ENCODE measurements at regions not wholly inside any gene's neighbourhood (a gene's known extent, or its start where the extent isn't known, plus 50 kb on each side); places are given as distances from the start of the nearest gene placed in this dataset.
"Not testable (repeated sequence)": the region's sequence is repeated elsewhere in the genome, so short reads cannot be mapped to it uniquely, and the experiment has no call there.

DNA sequence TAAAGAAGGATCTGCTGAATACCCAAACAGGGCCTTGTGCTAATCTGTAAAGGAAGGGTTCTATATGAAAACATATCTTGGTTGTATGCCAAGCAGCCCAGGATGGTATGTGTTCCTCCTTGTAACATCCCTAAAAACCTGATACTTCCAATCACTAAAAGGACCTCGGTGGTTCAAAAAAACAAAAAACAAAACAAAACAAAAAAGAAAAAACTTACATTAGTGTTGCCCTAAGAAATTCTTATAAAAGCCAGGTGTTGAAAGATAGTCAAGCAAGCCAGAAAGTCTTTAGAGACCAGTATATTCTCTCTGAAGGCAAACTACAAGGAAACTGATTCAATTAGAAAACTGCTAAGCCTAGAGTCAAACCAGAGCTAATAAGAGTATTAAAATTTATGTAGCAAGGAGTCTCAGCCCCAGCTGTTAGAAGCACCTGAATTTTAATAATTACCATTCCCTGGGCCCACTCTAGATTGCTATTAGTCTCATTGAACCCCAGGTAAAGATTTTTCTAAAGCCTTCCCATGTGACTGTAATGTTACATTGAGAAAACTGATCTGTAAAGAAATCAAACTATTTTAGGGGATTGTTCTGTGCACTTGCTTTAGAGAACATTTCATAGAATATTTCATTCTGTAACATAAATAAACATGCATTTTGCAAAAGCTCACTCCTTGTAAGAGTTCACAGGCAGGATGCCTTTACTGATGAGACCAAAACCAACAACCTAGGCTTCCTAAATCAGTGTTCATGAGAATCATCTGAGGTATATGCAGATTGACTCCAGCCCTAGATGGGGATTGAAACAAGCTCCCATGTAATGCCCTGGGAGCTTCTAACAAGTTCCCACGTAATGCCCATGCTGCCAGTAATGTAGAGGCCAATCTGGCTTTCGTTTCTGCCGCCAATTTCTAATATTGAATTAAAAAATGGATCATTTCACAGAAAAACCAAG, 95.2 kb upstream of the BTN3A2 start:
- Mint-ChIP-seq H3K36me3 (no peaks in the 10 kb centered on the region), H3K27me3 (no peaks in the 10 kb centered on the region), H3K27ac (no peak overlapping the region), H3K9me3 (no peaks in the 10 kb centered on the region), H3K4me3 (no peak overlapping the region), H3K4me1 (peaks cover 6% of the 10 kb centered on the region)

DNA sequence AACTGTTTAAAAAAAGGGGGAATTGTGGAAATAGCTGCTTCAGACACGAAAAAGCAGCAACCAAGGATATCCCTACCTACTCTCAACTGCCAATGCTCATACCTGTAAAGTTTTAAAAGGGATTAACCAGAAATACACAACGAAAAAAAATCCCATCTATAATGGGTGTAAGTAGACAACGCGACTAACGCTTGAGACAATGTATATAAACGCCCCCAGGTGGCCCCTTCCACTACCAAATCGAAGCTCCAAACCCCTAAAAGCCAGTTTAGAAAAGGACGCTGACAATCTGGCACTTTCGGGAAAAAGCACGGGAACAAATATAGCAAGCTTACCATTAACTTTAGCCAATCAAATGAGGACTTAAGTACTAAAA, 94.5 kb upstream of the BTN3A2 start:
- Mint-ChIP-seq H3K27me3 (no peaks in the 10 kb centered on the region), H3K36me3 (no peaks in the 10 kb centered on the region), H3K4me3 (no peak overlapping the region), H3K27ac (no peak overlapping the region), H3K9me3 (no peaks in the 10 kb centered on the region), H3K4me1 (peaks cover 6% of the 10 kb centered on the region)

DNA sequence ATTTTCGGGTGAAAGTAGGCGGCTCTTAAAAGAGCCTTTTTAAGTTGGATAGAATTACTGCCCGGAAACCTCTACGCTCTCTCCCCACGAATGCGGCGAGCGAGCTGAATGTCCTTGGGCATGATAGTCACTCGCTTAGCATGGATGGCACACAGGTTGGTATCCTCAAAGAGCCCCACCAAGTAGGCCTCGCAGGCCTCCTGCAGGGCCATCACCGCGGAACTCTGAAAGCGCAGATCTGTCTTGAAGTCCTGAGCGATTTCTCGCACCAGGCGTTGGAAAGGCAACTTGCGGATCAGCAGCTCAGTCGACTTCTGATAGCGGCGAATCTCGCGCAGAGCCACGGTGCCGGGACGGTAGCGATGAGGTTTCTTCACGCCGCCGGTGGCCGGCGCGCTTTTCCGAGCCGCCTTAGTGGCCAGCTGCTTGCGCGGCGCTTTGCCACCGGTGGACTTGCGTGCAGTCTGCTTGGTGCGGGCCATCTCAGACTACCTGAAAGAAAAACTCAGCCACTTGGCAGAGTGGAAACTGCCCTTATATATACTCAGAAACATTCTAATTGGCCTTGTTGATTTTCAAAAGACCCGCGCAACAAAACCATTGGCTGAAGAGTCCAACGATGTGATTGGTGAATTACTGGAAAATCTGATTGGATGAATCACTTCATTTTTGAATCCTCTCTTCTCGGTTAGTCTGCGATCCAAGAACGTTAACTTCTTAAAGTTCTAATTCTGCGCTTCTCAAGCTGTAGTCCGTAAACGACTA, 93.9 kb upstream of the BTN3A2 start:
- Mint-ChIP-seq H3K27ac (peak overlapping the region; percentile 85), H3K4me1 (peaks cover 6% of the 10 kb centered on the region), H3K9me3 (no peaks in the 10 kb centered on the region), H3K4me3 (no peak overlapping the region), H3K27me3 (no peaks in the 10 kb centered on the region), H3K36me3 (no peaks in the 10 kb centered on the region)

DNA sequence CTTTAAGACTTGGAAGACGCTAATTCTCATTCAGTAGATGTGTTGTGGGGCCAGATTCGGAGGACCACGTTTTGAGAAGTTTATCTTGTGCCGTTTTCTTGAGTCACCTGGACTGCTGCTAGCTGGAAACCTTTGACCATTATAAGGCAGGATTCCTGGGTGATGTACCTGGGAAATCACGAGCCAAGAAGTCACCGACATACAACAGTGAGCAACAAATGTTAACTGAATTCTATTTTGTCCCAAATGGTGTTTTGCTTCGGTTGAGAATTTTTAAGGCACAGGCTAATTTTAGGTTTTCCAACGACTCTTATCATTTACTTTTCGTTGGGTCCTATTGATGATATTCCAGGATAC, 93.4 kb upstream of the BTN3A2 start:
- Mint-ChIP-seq H3K4me1 (peaks cover 6% of the 10 kb centered on the region), H3K9me3 (no peaks in the 10 kb centered on the region), H3K4me3 (no peak overlapping the region), H3K27me3 (no peaks in the 10 kb centered on the region), H3K36me3 (no peaks in the 10 kb centered on the region), H3K27ac (peak overlapping the region; percentile 85)

DNA sequence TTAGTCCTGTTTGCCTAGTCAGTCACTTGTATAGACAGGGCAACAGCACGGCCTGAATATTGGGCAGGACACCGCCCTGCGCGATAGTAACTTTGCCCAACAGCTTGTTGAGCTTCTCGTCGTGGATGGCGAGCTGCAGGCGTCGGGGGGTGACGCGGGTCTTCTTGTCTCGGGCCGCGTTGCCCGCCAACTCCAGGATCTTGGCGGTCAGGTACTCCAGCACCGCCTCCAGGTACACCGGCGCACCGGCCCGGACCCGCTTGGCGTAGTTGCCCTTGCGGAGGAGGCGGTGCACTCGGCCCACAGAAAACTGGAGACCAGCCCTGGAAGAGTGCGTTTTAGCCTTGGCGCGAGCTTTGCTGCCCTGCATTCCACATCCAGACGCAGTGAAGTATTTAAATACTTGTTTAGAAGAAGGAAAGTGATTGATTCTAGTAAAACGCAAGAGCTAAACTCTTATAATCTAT, 92.8 kb upstream of the BTN3A2 start:
- Mint-ChIP-seq H3K27me3 (no peaks in the 10 kb centered on the region), H3K4me3 (no peak overlapping the region)

DNA sequence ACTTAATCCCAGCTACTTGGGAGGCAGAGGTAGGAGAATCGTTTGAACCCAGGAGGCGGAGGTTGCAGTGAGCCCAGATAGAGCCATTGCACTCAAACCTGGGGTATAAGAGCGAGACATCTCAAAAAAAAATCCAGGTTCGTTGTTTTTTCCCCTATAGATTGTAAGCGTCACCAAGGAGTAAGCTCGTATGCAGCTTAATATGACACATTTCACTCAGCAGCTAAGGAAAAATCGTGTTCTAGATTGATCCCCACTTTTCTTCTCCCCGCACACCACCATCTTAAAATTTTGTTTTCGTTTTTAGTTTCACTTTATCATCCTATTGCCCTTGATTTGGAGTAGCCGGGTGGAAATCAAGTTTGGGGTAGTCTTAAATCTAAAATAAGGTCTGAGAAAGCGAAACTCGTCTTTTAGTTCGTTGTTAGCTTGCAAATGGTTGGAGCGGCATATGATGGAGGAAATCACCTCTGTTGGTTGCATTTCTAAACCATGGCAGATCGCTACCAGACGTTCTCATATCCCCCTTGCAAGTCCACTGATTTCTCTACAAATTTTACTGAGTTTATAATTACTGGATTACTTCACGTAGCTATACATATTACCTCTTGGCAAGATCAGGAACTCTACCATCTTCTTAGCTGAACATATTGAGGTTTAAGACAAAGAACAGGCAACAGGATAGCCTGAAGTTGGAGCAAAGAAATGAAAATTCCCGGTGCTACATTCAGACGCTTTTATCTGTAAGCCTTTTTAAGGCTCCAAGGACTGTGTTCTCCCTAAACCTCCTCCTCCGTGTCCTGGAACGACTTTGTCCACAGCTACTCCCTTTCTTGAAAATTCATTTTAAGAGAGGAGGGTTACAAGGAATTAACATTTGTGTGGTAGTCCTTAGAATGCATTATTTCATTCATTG, 91.1 kb upstream of the BTN3A2 start:
- Mint-ChIP-seq H3K4me3 (no peak overlapping the region), H3K27ac (no peak overlapping the region), H3K27me3 (no peaks in the 10 kb centered on the region), H3K4me1 (peaks cover 6% of the 10 kb centered on the region), H3K36me3 (no peaks in the 10 kb centered on the region), H3K9me3 (no peaks in the 10 kb centered on the region)

More for the DNA sequence above, 92.8 kb upstream of the BTN3A2 start:
- peaks cover 6% of the 10 kb centered on the region for H3K4me1 Mint-ChIP-seq
- no peaks in the 10 kb centered on the region for H3K9me3 Mint-ChIP-seq
- H3K27ac Mint-ChIP-seq = peak overlapping the region; percentile 30
- no peaks in the 10 kb centered on the region for H3K36me3 Mint-ChIP-seq

DNA sequence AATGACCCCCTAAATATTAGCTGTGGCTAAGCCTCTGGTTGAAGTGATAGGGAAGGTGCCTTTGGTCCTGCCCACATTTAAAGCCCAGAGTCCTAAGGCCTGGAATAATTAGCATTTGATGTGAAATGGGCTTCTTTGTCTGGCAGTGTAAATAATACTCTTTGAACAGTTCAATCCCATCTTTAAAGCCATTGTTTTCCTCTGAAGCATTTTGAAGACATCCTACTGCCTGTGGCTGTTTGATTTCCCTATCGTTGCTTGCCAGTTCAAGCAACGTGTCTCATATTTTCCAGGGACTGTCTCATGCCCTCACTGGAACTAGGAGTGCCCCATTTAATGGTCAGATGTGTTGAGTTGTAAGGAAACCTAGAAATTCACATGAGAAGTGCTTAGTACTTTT, 89.3 kb upstream of the BTN3A2 start:
- Mint-ChIP-seq H3K9me3 (no peaks in the 10 kb centered on the region), H3K4me3 (no peak overlapping the region), H3K27ac (no peak overlapping the region), H3K4me1 (peaks cover 1% of the 10 kb centered on the region), H3K36me3 (no peaks in the 10 kb centered on the region), H3K27me3 (no peaks in the 10 kb centered on the region)

DNA sequence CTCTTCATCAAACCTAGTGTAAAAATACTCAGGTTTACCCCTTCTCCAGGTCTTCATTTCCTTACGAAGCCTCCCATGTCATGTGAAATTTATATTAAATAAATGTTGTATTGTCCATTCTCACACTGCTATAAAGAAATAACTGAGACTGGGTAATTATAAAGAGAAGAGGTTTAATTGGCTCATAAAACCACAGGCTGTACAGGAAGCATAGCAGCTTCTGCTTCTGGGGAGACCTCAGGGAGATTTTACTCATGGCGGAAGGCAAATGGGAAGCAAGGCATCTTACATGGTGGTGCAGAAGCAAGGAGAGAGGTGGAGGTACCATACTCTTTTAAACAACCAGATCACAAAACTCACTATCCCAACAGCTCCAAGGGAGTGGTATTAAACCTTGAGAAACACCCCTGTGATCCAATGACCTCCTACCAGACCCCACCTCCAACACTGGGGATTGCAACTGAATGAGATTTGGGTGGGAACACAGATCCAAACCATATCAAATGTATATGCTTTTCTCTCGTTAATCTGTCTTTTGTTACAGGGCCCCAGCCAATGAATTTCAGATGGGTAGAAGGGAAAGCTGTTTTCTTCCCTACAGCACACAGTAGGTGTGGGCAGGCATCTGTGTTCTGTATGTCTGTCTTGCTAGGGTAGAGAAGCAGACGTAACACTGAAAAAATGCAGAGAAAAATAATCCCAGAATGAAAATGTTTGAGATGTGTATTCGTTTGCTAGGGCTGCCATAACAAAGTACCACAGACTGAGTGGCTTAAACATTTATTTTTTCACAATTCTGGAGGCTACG, 88.0 kb upstream of the BTN3A2 start:
- Mint-ChIP-seq H3K36me3 (peaks cover 2% of the 10 kb centered on the region), H3K4me1 (peaks cover 3% of the 10 kb centered on the region), H3K27me3 (no peaks in the 10 kb centered on the region), H3K9me3 (no peaks in the 10 kb centered on the region), H3K27ac (no peak overlapping the region), H3K4me3 (no peak overlapping the region)

DNA sequence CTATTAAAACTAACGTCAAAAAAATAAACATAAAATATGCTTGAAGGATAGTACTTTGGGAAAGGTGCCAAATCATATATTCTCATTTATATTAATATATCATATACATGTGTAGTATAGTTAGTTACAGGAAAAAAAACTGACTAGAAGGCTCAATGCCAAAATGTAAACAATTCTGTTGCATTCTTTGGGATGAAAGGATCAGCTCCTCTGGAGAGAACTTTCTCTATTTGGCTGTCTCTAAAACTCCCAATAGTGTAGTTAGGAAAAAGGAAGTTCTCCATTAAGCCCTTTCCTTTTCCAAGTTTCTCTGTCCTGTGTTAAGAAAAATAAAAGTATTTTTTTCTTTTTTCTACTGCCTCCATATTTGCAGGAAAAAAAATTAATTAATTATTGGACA, 86.5 kb upstream of the BTN3A2 start:
- H3K9me3 Mint-ChIP-seq = no peaks in the 10 kb centered on the region
- H3K27me3 Mint-ChIP-seq = no peaks in the 10 kb centered on the region
- H3K4me3 Mint-ChIP-seq = no peak overlapping the region
- H3K36me3 Mint-ChIP-seq = peaks cover 4% of the 10 kb centered on the region
- no peak overlapping the region for H3K27ac Mint-ChIP-seq
- peaks cover 16% of the 10 kb centered on the region for H3K4me1 Mint-ChIP-seq

DNA sequence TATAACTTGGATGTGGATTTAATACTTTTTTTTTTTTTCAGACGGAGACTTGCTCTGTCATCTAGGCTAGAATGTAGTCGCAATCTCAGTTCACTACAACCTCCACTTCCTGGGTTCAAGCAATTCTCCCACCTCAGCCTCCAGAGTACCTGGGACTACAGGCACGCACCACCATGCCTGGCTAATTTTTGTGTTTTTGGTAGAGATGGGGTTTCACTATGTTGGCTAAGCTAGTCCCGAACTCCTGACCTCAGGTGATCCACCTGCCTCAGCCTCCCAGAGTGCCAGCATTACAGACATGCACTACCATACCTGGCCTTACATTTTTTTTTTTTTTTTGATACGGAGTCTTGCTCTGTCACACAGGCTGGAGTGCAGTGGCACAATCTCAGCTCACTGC, 85.6 kb upstream of the BTN3A2 start:
- peaks cover 17% of the 10 kb centered on the region for H3K4me1 Mint-ChIP-seq
- H3K27me3 Mint-ChIP-seq, H3K4me3 Mint-ChIP-seq, H3K27ac Mint-ChIP-seq, H3K9me3 Mint-ChIP-seq, H3K36me3 Mint-ChIP-seq: not testable (repeated sequence)

DNA sequence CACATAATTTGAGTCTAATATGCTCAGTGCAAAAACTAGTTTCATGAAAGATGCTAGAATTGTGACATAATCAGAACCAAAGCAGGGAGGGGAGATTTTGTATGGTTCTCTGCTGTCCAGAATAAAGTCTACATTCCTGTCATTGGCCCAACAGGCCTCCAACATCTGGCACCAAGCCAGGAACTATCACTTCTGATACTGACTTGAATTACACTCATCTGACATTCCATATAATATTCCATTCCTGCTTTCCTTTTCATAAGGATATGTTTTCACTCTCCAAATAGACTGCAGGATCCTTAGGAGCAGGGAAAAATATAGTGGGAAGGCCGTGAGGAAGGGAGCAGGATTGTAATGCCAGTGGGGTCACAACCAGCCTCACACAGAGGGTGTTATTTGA, 84.6 kb upstream of the BTN3A2 start:
- Mint-ChIP-seq H3K36me3 (peaks cover 4% of the 10 kb centered on the region), H3K4me3 (no peak overlapping the region)

DNA sequence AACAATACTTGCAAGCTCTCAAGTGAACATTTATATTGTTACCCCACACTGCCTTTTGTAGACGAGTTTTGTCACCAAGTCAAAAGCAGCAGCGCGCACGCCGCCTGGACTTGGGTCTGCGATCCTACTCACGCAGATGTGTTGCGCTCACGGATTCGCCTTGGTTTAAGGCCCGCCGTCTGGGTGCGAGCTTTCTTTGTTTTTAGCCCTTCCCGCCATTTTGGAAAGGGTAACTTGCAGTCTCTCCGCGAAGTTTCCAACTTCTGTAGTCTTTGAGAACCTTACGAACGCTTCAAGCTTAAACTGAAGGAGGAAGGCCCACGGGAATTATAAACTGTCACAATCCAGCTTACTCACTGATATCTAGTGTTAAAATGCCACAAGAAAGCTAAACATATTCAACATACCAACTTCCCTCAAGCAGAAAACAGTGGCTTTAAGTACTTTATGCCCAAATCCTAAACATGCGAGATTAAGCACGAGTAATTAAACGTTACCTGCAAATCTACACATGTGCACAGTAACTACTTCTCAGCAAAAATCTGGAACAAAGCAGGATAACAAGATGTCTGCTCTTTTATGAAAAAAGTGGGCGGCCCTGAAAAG, 80.4 kb upstream of the BTN3A2 start:
- Mint-ChIP-seq H3K36me3 (peaks cover 6% of the 10 kb centered on the region), H3K4me3 (peak overlapping the region; percentile 85), H3K27me3 (peaks cover 2% of the 10 kb centered on the region), H3K27ac (peak overlapping the region; percentile 100), H3K4me1 (peaks cover 28% of the 10 kb centered on the region), H3K9me3 (no peaks in the 10 kb centered on the region)

More for the DNA sequence above, 84.6 kb upstream of the BTN3A2 start:
- no peaks in the 10 kb centered on the region for H3K9me3 Mint-ChIP-seq
- H3K27me3 Mint-ChIP-seq = no peaks in the 10 kb centered on the region
- H3K27ac Mint-ChIP-seq = no peak overlapping the region
- H3K4me1 Mint-ChIP-seq = peaks cover 22% of the 10 kb centered on the region

DNA sequence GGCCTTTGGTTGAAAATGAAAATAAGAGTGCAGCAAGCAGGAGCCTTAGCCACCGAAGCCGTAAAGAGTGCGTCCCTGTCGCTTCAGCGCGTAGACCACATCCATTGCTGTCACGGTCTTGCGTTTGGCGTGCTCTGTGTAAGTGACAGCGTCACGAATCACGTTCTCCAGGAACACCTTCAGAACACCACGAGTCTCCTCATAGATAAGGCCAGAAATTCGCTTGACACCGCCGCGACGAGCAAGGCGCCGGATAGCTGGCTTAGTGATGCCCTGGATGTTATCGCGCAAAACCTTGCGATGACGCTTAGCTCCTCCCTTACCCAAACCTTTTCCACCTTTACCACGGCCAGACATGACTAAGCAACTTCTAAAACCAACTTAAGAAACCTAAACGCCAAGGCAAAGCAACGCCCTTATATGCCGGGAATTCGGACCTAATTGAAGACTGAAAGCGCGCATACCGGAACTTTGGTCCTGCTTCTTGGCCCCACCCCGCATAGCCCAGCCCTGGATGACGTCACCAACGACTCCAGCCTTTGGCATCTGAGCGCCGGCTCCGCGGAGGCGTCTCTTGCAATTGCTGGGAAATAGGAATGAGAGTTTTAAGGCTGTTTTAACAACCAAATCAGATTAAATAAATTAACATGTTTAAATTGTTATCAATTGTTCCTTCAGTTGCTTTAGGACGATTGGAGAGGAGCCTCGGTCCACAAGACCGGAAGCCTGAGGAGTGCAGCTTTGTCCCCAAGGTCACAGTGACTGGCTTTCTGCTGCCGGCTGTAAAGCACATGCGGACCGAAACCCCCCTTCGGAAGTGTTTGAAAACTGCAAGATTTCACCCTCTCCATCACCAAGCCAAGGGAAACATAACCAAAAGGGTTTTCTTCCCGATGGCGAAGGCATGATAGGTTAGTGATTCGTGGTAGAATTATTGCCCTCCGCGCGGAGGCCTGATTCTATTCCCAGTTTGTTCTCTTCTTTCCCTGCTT, 79.6 kb upstream of the BTN3A2 start:
- peak overlapping the region; percentile 85 for H3K4me3 Mint-ChIP-seq
- no peaks in the 10 kb centered on the region for H3K9me3 Mint-ChIP-seq
- H3K4me1 Mint-ChIP-seq = peaks cover 28% of the 10 kb centered on the region
- H3K27ac Mint-ChIP-seq = peak overlapping the region; percentile 100
- peaks cover 6% of the 10 kb centered on the region for H3K36me3 Mint-ChIP-seq
- peaks cover 2% of the 10 kb centered on the region for H3K27me3 Mint-ChIP-seq
